Spleen (tissue), 7 donors: ENCODE measurements at regions not wholly inside any gene's neighbourhood (a gene's known extent, or its start where the extent isn't known, plus 50 kb on each side); places are given as distances from the start of the nearest gene placed in this dataset.

Experiments
- CTCF ChIP-seq, 11 experiments: fragments of 200-600 bp in 7 of 11; fragments of 450-650 bp in 4 of 11; sonication (generic) in 4 of 11; IDR thresholded peaks in 8 of 11; conservative IDR thresholded peaks in 3 of 11; 1 replicate in 7 of 11; 2 replicates in 4 of 11; pipeline versions ENCODE4 v1.4.0 to v1.8.0; 2016 to 2021; ENCODE audit warnings: antibody characterized with exemption in 11 of 11, inconsistent platforms in 4 of 11, mild to moderate bottlenecking in 1 of 11
- POLR2A ChIP-seq, 3 donors: fragments of 450-650 bp; IDR thresholded peaks; one replicate each; pipeline ENCODE4 v1.5.1; 2017; ENCODE audit warnings: antibody characterized with exemption in 3 of 3, mild to moderate bottlenecking in 1 of 3
- POLR2AphosphoS5 ChIP-seq, 3 donors: sonication (generic); formaldehyde crosslinking; IDR thresholded peaks; one replicate each; pipeline ENCODE4 v1.5.1; 2017; ENCODE audit warnings: antibody characterized with exemption in 3 of 3
- donor health status: DM: no; HTN: no; CAD: no; lungs with moderate emphysema.
- donor health status: DM: no; HTN: no; CAD: no.
- donor health status: DM: no; HTN: no; CAD: no.

GRCh38 chr4:54588404-54588803, 69.4 kb upstream of the KIT start:
- TF ChIP-seq POLR2AphosphoS5 (IDR thresholded peaks at IDR 0.05) (no peak), CTCF (IDR thresholded peaks at IDR 0.05 in 8 of 11, conservative IDR thresholded peaks at IDR 0.05 in 3 of 11) (no peak), POLR2A (IDR thresholded peaks at IDR 0.05) (no peak)
